NCI-H748 treated with DMSO at 0.1 percent for 48 hours (cell line): ENCODE measurements at regions not wholly inside any gene's neighbourhood (a gene's known extent, or its start where the extent isn't known, plus 50 kb on each side); places are given as distances from the start of the nearest gene placed in this dataset.

Experiments used
- DNase-seq: peaks from one replicate; lab custom pipeline; 2025; lab: John Stamatoyannopoulos, UW

- DNase-seq, result no peak
Measured at GRCh38 chr3:153658136-153658535, 463.1 kb upstream of the ARHGEF26 start.

GRCh38 chr3:153666991-153667740, 454.0 kb upstream of the ARHGEF26 start:
- DNase-seq, result no peak

GRCh38 chr3:153669527-153669926, 451.7 kb upstream of the ARHGEF26 start:
- DNase-seq, result no peak

GRCh38 chr3:153670577-153670976, 450.6 kb upstream of the ARHGEF26 start:
- DNase-seq, result no peak

GRCh38 chr3:153673853-153674252, 447.3 kb upstream of the ARHGEF26 start:
- no peak for DNase-seq

GRCh38 chr3:153679714-153680113, 441.5 kb upstream of the ARHGEF26 start:
- no peak for DNase-seq

- no peak for DNase-seq
Measured at GRCh38 chr3:153680526-153680925, 440.7 kb upstream of the ARHGEF26 start.

- DNase-seq, result no peak
Measured at GRCh38 chr3:153681057-153681456, 440.1 kb upstream of the ARHGEF26 start.

- DNase-seq, result no peak
Measured at GRCh38 chr3:153688301-153689120, 432.7 kb upstream of the ARHGEF26 start.

- DNase-seq, result no peak
Measured at GRCh38 chr3:153693207-153693606, 428.0 kb upstream of the ARHGEF26 start.

- DNase-seq, result no peak
Measured at GRCh38 chr3:153702106-153702505, 419.1 kb upstream of the ARHGEF26 start.

- DNase-seq, result no peak
Measured at GRCh38 chr3:153704115-153704514, 417.1 kb upstream of the ARHGEF26 start.

GRCh38 chr3:153706706-153707105, 414.5 kb upstream of the ARHGEF26 start:
- DNase-seq, result no peak

GRCh38 chr3:153714016-153714415, 407.2 kb upstream of the ARHGEF26 start:
- DNase-seq, result no peak

- no peak for DNase-seq
Measured at GRCh38 chr3:153714588-153715290, 406.5 kb upstream of the ARHGEF26 start.

GRCh38 chr3:153722157-153722556, 399.0 kb upstream of the ARHGEF26 start:
- no peak for DNase-seq

- DNase-seq, result no peak
Measured at GRCh38 chr3:153731071-153731470, 390.1 kb upstream of the ARHGEF26 start.

- no peak for DNase-seq
Measured at GRCh38 chr3:153734777-153735551, 386.2 kb upstream of the ARHGEF26 start.

GRCh38 chr3:153740109-153740508, 381.1 kb upstream of the ARHGEF26 start:
- no peak for DNase-seq

GRCh38 chr3:153744889-153745288, 376.3 kb upstream of the ARHGEF26 start:
- no peak for DNase-seq

GRCh38 chr3:153746211-153746610, 375.0 kb upstream of the ARHGEF26 start:
- DNase-seq, result no peak

GRCh38 chr3:153749070-153749610, 372.1 kb upstream of the ARHGEF26 start:
- DNase-seq, result no peak
